ENCODE measurements at regions not wholly inside any gene's neighbourhood (a gene's known extent, or its start where the extent isn't known, plus 50 kb on each side); places are given as distances from the start of the nearest gene placed in this dataset.
"Not testable (repeated sequence)": the region's sequence is repeated elsewhere in the genome, so short reads cannot be mapped to it uniquely, and the experiment has no call there.

GRCh38 chr6:121733234-121733633, 297.8 kb downstream of the GJA1 start:
- Histone ChIP-seq H3K9ac (ENCODE audit: extremely low read depth, insufficient read length, low read length) (no peak overlapping the region), H3K23me2 (ENCODE audit: insufficient read length, low read depth, low read length, poor library complexity, severe bottlenecking) (no peaks in the 10 kb centered on the region), H3K79me1 (ENCODE audit: insufficient read depth, low read depth, low read length, poor library complexity, severe bottlenecking) (no peaks in the 10 kb centered on the region), H4K5ac (ENCODE audit: insufficient read length, low read depth, low read length) (no peak overlapping the region), H2BK120ac (ENCODE audit: low read depth, low read length, poor library complexity, severe bottlenecking) (no peak overlapping the region), H3K27me3 (ENCODE audit: insufficient read depth, low read length) (no peaks in the 10 kb centered on the region), H2BK5ac (ENCODE audit: insufficient read length, low read length) (no peak overlapping the region), H3K14ac (ENCODE audit: insufficient read depth, low read length) (no peak overlapping the region), H3K79me2 (ENCODE audit: insufficient read depth, low read length) (no peaks in the 10 kb centered on the region), H3T11ph (ENCODE audit: low read length) (no peak overlapping the region), H3K18ac (ENCODE audit: insufficient read length, low read depth, low read length) (no peak overlapping the region), H4K20me1 (ENCODE audit: control insufficient read depth, insufficient read depth, insufficient read length) (no peaks in the 10 kb centered on the region), H3K27ac (ENCODE audit: insufficient read length, low read depth, low read length) (no peak overlapping the region), H3K4me2 (ENCODE audit: insufficient read depth, insufficient read length, low read length) (no peak overlapping the region), H3K9me3 (ENCODE audit: control insufficient read depth, low read depth, low read length) (no peaks in the 10 kb centered on the region), H3K4ac (ENCODE audit: low read depth, low read length) (no peak overlapping the region), H3K23ac (ENCODE audit: insufficient read length, low read depth, low read length) (no peak overlapping the region), H2AFZ (ENCODE audit: low read length) (no peak overlapping the region), H4K8ac (replicated peaks; ENCODE audit: insufficient read length, low read depth, low read length) (no peak overlapping the region), H2AK5ac (ENCODE audit: insufficient read length, low read length) (no peak overlapping the region), H4K91ac (ENCODE audit: insufficient read length, low read depth, low read length) (no peak overlapping the region), H3K56ac (ENCODE audit: insufficient read length, low read depth, low read length) (no peak overlapping the region), H2BK15ac (ENCODE audit: low read depth, low read length) (no peak overlapping the region), H3K4me1 (ENCODE audit: insufficient read depth, low read length) (no peaks in the 10 kb centered on the region; the same call in 1 of the 2 replicates), H2BK20ac (ENCODE audit: low read depth, low read length, poor library complexity, severe bottlenecking) (no peak overlapping the region), H2BK12ac (ENCODE audit: insufficient read length, low read depth, low read length) (no peak overlapping the region)
- no peak for TF ChIP-seq CTCF (conservative IDR thresholded peaks at IDR 0.05)
- peaks cover 8 to 15% (median 13%) of the 10 kb centered on the region in 3 experiments for H3K36me3 Mint-ChIP-seq (ENCODE audit: insufficient read depth in 1 of 3, low read depth in 3 of 3)
- no peak overlapping the region for H3K27ac Mint-ChIP-seq
- H3K4me1 Mint-ChIP-seq: peaks cover 0 to 4% of the 10 kb centered on the region in 2 experiments; a peak in 2 of 4 replicates
- peaks cover 13 to 18% of the 10 kb centered on the region in 2 experiments for H3K9me3 Mint-ChIP-seq
- H3K27me3 Mint-ChIP-seq (ENCODE audit: low read depth): no peaks in the 10 kb centered on the region
- no peak for DNase-seq
- H3K4me3 Mint-ChIP-seq: no peak overlapping the region

DNA sequence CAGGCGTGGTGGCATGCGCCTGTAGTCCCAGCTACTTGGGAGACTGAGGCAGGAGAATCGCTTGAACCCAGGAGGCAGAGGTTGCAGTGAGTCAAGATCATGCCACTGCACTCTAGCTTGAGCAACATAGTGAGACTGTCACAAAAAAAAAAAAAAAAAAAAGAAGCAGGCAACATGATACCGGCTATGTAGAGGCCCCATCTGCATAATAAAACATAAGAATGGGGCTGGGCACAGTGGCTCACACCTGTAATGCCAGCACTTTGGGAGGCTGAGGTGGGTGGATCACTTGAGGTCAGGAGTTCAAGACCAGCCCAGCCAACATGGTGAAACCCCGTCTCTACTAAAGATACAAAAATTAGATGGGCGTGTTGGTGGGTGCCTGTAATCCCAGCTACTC, 304.7 kb downstream of the GJA1 start:
- not testable (repeated sequence) for H2BK15ac ChIP-seq (ENCODE audit: low read depth, low read length); H3K27ac Mint-ChIP-seq; H2AK5ac ChIP-seq (ENCODE audit: insufficient read length, low read length); H3K4me1 Mint-ChIP-seq; H3K56ac ChIP-seq (ENCODE audit: insufficient read length, low read depth, low read length); H3K23me2 ChIP-seq (ENCODE audit: insufficient read length, low read depth, low read length, poor library complexity, severe bottlenecking); H4K20me1 ChIP-seq (ENCODE audit: control insufficient read depth, insufficient read depth, insufficient read length); H4K91ac ChIP-seq (ENCODE audit: insufficient read length, low read depth, low read length); H2BK20ac ChIP-seq (ENCODE audit: low read depth, low read length, poor library complexity, severe bottlenecking); H3K14ac ChIP-seq (ENCODE audit: insufficient read depth, low read length); H3K4me2 ChIP-seq (ENCODE audit: insufficient read depth, insufficient read length, low read length); H3T11ph ChIP-seq (ENCODE audit: low read length); H3K27ac ChIP-seq (ENCODE audit: insufficient read length, low read depth, low read length); DNase-seq; H3K36me3 Mint-ChIP-seq (ENCODE audit: insufficient read depth in 1 of 3, low read depth in 3 of 3); H3K4me1 ChIP-seq (ENCODE audit: insufficient read depth, low read length); H2AFZ ChIP-seq (ENCODE audit: low read length); H3K79me1 ChIP-seq (ENCODE audit: insufficient read depth, low read depth, low read length, poor library complexity, severe bottlenecking); H3K9ac ChIP-seq (ENCODE audit: extremely low read depth, insufficient read length, low read length); H3K4me3 Mint-ChIP-seq; H4K8ac ChIP-seq (replicated peaks; ENCODE audit: insufficient read length, low read depth, low read length); H4K5ac ChIP-seq (ENCODE audit: insufficient read length, low read depth, low read length); H2BK120ac ChIP-seq (ENCODE audit: low read depth, low read length, poor library complexity, severe bottlenecking); H3K79me2 ChIP-seq (ENCODE audit: insufficient read depth, low read length); H3K9me3 ChIP-seq (ENCODE audit: control insufficient read depth, low read depth, low read length); H2BK12ac ChIP-seq (ENCODE audit: insufficient read length, low read depth, low read length); H3K9me3 Mint-ChIP-seq; H3K27me3 Mint-ChIP-seq (ENCODE audit: low read depth); H3K23ac ChIP-seq (ENCODE audit: insufficient read length, low read depth, low read length); H3K4ac ChIP-seq (ENCODE audit: low read depth, low read length); H3K27me3 ChIP-seq (ENCODE audit: insufficient read depth, low read length); H3K18ac ChIP-seq (ENCODE audit: insufficient read length, low read depth, low read length); H2BK5ac ChIP-seq (ENCODE audit: insufficient read length, low read length)
- no CpG with 5 or more reads among the region's 6 CpGs for WGBS (ENCODE audit: extremely low coverage, insufficient read length, low lambda C conversion rate)

Data from H9 (cell line).